Hematopoietic multipotent progenitor cell treated with erythropoietin and hydrocortisone succinate and interleukin-3 and kit ligand, for 17 days (in vitro differentiated cells): ENCODE measurements at regions not wholly inside any gene's neighbourhood (a gene's known extent, or its start where the extent isn't known, plus 50 kb on each side); places are given as distances from the start of the nearest gene placed in this dataset.
"Not testable (repeated sequence)": the region's sequence is repeated elsewhere in the genome, so short reads cannot be mapped to it uniquely, and the experiment has no call there.

Experiments
- DNase-seq: peaks from one replicate; pipeline ENCODE4 v3.0.0-alpha.2; 2015; ENCODE audit warnings: low spot score

DNA sequence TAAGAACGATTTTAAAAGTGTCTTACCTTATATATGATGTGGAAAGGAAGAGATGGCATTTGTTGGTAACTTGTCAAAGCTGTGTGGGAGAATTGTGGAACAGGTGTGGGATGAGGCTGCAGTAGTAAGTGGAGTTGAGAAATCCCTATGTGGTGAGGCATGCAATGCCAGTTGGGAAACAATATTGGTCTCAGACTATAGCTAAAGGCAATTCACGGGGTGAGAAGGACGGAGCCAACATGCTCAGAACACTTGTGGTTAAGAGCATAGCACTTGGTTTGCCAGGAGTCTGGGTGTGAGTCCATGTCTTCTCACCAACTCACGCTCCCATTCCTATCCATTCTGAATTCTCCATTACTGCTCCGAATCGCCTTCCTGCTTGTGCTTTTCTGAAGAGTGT, 615.6 kb upstream of the ADAMTS9 start:
- DNase-seq, result no peak

GRCh38 chr3:65291448-65292125, 603.8 kb upstream of the ADAMTS9 start:
- DNase-seq, result no peak

- DNase-seq, result no peak
These were observed 601.0 kb upstream of the ADAMTS9 start for GRCh38 chr3:65288776-65289175.

GRCh38 chr3:65285956-65286355, 598.2 kb upstream of the ADAMTS9 start:
- DNase-seq, result no peak

- DNase-seq, result no peak
These were observed 597.2 kb upstream of the ADAMTS9 start for GRCh38 chr3:65284961-65285360.

DNA sequence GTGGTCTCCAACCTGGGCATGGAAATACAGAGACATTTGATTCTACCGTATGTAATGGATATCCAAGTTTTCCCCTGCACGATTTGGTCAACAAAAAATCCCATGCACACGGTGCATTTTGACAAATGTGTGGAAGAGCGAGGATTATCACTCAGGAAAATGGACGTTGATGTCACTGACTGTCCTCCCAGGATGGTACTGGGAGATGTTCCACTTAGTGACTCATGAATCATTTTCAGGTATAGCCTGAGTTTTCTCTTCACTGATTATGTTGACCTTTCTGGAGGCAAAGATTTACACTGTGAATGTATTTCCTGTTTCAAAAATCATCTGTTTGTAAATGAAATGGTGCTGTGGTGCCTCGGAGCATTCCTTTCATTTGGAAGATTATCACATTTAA, 596.7 kb upstream of the ADAMTS9 start:
- DNase-seq, result no peak

DNA sequence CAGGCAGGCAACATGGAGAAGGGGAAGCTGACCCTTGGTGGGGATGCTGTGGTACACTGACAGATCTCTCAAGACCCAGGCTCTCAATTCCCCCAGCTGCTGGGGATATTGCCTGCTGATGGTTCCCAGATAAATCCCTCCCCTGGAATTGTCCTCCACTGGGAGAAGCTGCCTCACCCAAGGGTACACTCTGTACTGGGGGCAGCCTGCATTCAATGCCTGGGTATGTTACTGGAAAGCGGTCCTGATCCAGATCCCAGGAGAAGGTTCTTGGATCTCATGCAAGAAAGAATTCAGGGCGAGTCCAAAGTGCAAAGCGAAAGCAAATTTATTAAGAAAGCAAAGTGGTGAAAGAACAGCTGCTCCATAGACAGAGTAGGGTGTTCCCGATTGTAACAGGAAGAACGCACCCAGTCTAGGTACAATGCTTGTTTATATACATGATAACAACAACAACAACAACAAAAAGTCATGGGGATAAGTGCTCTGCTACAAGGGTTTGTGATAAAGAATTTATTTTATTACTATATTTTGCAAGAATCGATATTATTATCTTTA, 591.5 kb upstream of the ADAMTS9 start:
- no peak for DNase-seq

GRCh38 chr3:65277798-65278197, 590.0 kb upstream of the ADAMTS9 start:
- DNase-seq, result no peak

GRCh38 chr3:65276551-65276950, 588.8 kb upstream of the ADAMTS9 start:
- DNase-seq, result no peak

- DNase-seq, result no peak
These were observed 580.6 kb upstream of the ADAMTS9 start for GRCh38 chr3:65268426-65268825.

- DNase-seq, result no peak
These were observed 578.3 kb upstream of the ADAMTS9 start for GRCh38 chr3:65265942-65266590.

DNA sequence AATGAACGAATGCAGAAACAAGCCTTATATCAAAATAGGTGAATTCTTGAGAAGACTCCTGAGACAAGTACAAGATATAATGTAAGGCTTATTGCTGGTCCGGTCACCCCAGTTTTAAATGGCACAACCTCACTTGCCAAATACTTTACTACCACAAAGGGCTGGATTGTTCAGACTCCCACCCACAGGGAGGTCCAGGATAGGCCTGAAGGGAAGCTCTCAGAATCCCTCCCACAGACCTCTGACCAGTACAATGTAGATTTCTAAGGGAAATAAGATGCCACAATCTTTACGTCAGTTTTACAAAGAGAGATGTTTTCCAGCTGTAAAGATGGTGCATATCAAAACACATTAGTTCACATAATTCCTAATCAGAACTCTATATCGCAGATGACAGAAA, 577.7 kb upstream of the ADAMTS9 start:
- no peak for DNase-seq

DNA sequence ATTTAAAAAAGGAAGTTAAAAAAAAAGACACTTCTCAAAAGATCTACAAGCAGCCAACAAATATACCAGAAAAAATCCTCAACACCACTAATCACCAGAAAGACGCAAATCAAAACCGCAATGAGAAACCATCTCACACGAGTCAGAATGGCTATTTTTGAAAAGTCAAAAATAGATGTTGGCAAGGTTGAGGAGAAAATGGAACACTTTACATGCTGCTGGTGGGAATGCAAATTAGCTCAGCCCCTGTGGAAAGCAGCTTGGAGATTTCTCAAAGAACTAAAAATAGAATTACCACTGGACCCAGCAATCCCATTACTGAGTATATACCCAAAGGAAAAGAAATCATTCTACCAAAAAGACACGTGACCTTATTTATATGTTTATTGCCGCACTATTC, 574.7 kb upstream of the ADAMTS9 start:
- DNase-seq, result no peak

- no peak for DNase-seq
These were observed 572.1 kb upstream of the ADAMTS9 start for GRCh38 chr3:65259946-65260345.

DNA sequence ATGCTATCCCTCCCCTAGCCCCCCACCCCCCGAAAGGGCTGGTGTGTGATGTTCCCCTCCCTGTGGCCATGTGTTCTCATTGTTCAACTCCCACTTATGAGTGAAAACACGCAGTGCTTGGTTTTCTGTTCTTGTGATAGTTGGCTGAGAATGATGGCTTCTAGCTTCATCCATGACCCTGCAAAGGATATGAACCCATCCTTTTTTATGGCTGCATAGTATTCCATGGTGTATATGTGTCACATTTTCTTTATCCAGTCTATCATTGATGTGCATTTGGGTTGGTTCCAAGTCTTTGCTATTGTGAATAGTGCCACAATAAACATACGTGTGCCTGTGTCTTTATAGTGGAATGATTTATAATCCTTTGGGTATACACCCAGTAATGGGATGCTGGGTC, 565.1 kb upstream of the ADAMTS9 start:
- not testable (repeated sequence) for DNase-seq

DNA sequence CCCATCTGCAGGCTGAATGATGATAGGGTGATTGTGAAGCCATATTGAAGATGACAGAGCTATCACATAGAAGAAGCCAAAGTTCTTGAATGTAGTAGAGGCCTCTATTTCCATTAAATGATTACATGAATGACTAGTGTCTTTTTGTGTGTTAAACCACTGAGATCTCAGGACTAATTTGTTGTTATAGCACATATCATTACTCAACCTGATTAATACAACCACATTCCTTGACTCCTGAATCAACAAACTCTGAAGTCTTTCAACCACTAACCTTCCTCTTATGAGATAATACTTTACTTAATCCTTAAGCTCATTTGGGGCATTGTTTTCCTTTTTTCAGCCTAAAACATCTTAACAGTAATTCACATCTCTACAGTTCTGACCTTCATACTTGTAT, 564.5 kb upstream of the ADAMTS9 start:
- no peak for DNase-seq

GRCh38 chr3:65251375-65251774, 563.6 kb upstream of the ADAMTS9 start:
- DNase-seq, result no peak

GRCh38 chr3:65246561-65246960, 558.8 kb upstream of the ADAMTS9 start:
- DNase-seq, result no peak

- no peak for DNase-seq
These were observed 557.6 kb upstream of the ADAMTS9 start for GRCh38 chr3:65245133-65246063.

- no peak for DNase-seq
These were observed 552.6 kb upstream of the ADAMTS9 start for GRCh38 chr3:65240366-65240765.

GRCh38 chr3:65238652-65239051, 550.9 kb upstream of the ADAMTS9 start:
- DNase-seq, result no peak

DNA sequence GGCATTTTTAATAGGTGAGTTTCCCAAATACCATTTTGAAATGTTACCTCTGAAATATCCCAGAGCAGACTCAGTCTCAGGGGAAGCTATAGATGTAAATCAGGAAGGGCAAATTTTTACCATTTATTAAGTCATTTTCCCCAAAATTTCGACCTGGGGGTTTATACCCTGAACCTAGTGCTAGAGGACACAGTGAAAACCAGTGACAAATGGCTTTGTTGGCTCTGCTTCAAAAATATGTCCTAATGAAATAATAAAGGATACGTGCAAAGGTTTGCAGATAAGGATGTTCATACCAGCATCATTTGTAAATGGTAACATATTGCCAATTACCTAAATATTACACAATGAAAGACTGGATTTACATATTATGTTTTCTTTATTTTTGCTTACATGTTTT, 546.7 kb upstream of the ADAMTS9 start:
- no peak for DNase-seq

DNA sequence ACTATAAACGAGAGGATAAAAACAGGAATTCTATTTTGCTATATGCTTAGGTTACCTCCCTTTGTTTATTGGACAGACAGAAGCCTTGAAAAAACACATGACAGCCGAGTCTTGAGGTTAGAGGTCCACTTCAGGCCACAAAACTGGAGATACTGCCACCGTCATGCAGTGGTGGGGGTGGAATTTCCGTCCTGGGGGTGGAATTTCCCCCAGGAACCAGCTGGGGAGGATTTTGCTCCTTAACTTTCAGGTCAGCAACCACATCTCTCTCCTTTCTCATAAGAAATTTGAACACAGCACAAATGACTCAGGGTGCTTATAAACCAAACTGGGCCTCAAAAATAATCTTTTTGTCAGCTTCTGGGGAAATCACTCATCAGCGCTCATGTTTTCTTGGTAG, 545.8 kb upstream of the ADAMTS9 start:
- no peak for DNase-seq
